ENCODE measurements at regions not wholly inside any gene's neighbourhood (a gene's known extent, or its start where the extent isn't known, plus 50 kb on each side); places are given as distances from the start of the nearest gene placed in this dataset.

- no peak for TF ChIP-seq ISL1 (CRISPR knock-in tag; IDR thresholded peaks at IDR 0.05)
- TF ChIP-seq TCF4 (CRISPR knock-in tag; IDR thresholded peaks at IDR 0.05; ENCODE audit: borderline replicate concordance): no peak
Measured at GRCh38 chr5:8641786-8642505, 773.0 kb downstream of the MTRR start.

All from SK-N-SH treated with all-trans-retinoic acid at 6 μM for 48 hours (cell line).